Motor neuron (in vitro differentiated cells): ENCODE measurements at regions not wholly inside any gene's neighbourhood (a gene's known extent, or its start where the extent isn't known, plus 50 kb on each side); places are given as distances from the start of the nearest gene placed in this dataset.

Source experiments
- ATAC-seq, 8 experiments: fragments of 200-7000 bp; cut with Tn5 transposase; replicated peaks in 6 of 8; 2 replicates each; pipeline ENCODE4 v1.8.0; 2021; ENCODE audit warnings: mild to moderate bottlenecking in 8 of 8, moderate library complexity in 8 of 8
- H3K27ac ChIP-seq, 2 donors: fragments of 250-450 bp; sonication (Bioruptor Pico); 2 replicates each; pipeline ENCODE4 v1.9.0; 2021; ENCODE audit warnings: antibody characterized with exemption in 2 of 2, mild to moderate bottlenecking in 2 of 2, moderate library complexity in 1 of 2
- H3K4me1 ChIP-seq, 2 donors: fragments of 250-450 bp; sonication (Bioruptor Pico); replicated peaks in 1 of 2; 2 replicates each; pipeline ENCODE4 v1.6.1; 2021; ENCODE audit warnings: antibody characterized with exemption in 2 of 2, mild to moderate bottlenecking in 2 of 2, moderate library complexity in 1 of 2
- H3K4me3 ChIP-seq, 5 donors: fragments of 250-450 bp; sonication (Bioruptor Pico); 2 replicates each; pipeline ENCODE4 v1.9.0; 2021; ENCODE audit warnings: antibody characterized with exemption in 5 of 5, mild to moderate bottlenecking in 5 of 5, moderate library complexity in 4 of 5
- WGBS, 10 experiments: fragments of 450-650 bp; shearing (Covaris generic); methylation state at CpG; one replicate each; pipeline ENCODE4 v1.0.0; 2022; 5-methylcytosine and 5-hydroxymethylcytosine counted together
- in situ Hi-C, 9 experiments: fragments of 400-800 bp; cut with MboI; loops; one replicate each; pipeline ENCODE4 v1.15.0; 2021; ENCODE audit warnings: low sequenced_read_pairs in 9 of 9, low pct_unique_long_range_greater_than_20kb in 2 of 9; ENCODE audit not compliant: unreplicated experiment in 9 of 9

- no peak for ATAC-seq
- H3K27ac ChIP-seq = no peak overlapping the region
- in situ Hi-C loops = loop anchor here in 7 of 9 experiments (25.0 kb wide), 3 partner anchors 223 to 752 kb away; partner anchors contain the start of gene SFMBT2 (in 3 of the 7)
Measured at GRCh38 chr10:6660460-6660859, 80.4 kb upstream of the PRKCQ start.

DNA sequence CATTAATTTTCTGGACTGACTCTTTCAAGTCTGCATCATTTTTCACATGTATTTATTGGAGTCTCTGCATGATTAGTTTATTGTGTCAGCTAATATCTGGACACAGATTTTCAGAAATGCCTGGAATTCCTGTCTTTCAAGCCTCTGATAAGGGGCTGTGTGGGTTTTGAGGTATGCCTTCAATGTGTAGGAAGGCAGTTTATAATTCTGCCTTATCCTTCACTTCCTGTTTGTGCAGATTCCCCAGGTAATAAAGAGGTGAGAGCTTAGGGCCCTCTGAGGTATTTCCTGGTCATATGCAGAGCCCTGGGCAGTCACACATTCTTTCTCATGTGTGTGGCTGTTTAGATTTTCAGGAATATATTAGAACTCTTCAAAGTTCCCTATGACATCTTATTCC, 79.4 kb upstream of the PRKCQ start:
- no peak for ATAC-seq

More at GRCh38 chr10:6660460-6660859, 80.4 kb upstream of the PRKCQ start:
- WGBS, 10 experiments = 0 to 80% (median 60%) methylated on average over 1 to 2 of the region's 2 CpGs; no CpG with 5 or more reads in 5 of the 10 experiments
- Histone ChIP-seq H3K4me1 (no peaks in the 10 kb centered on the region), H3K4me3 (no peak overlapping the region)

GRCh38 chr10:6657669-6658068, 77.6 kb upstream of the PRKCQ start:
- Histone ChIP-seq H3K4me3 (no peak overlapping the region), H3K4me1 (no peaks in the 10 kb centered on the region), H3K27ac (no peak overlapping the region)
- ATAC-seq = no peak
- in situ Hi-C loops = loop anchor here in 7 of 9 experiments (25.0 kb wide), 3 partner anchors 220 to 755 kb away; partner anchors contain the start of gene SFMBT2 (in 3 of the 7)
- 17 to 100% (median 87%) methylated on average over 1 of the region's 1 CpG; no CpG with 5 or more reads in 2 of the 10 experiments for WGBS, 10 experiments

More for the DNA sequence above, 79.4 kb upstream of the PRKCQ start:
- H3K27ac ChIP-seq = no peak overlapping the region
- H3K4me1 ChIP-seq = no peaks in the 10 kb centered on the region
- no peak overlapping the region for H3K4me3 ChIP-seq
- in situ Hi-C loops = loop anchor here in 7 of 9 experiments (25.0 kb wide), 3 partner anchors 222 to 753 kb away; partner anchors contain the start of gene SFMBT2 (in 3 of the 7)

- no peak for ATAC-seq
- in situ Hi-C loops = loop anchor here in 7 of 9 experiments (25.0 kb wide), 3 partner anchors 220 to 755 kb away; partner anchors contain the start of gene SFMBT2 (in 3 of the 7)
- no peaks in the 10 kb centered on the region for H3K4me1 ChIP-seq
- H3K27ac ChIP-seq = no peak overlapping the region
- WGBS, 10 experiments = 0 to 100% (median 71%) methylated on average over 1 to 2 of the region's 2 CpGs; no CpG with 5 or more reads in 3 of the 10 experiments
- no peak overlapping the region for H3K4me3 ChIP-seq
Measured at GRCh38 chr10:6657196-6657595, 77.1 kb upstream of the PRKCQ start.

GRCh38 chr10:6654571-6654970, 74.5 kb upstream of the PRKCQ start:
- H3K27ac ChIP-seq = no peak overlapping the region
- 20 to 100% (median 63%) methylated on average over 1 to 2 of the region's 2 CpGs; no CpG with 5 or more reads in 6 of the 10 experiments for WGBS, 10 experiments
- H3K4me3 ChIP-seq = no peak overlapping the region
- H3K4me1 ChIP-seq = no peaks in the 10 kb centered on the region
- ATAC-seq = no peak
- in situ Hi-C loops = loop anchor here in 7 of 9 experiments (25.0 kb wide), 3 partner anchors 217 to 758 kb away; partner anchors contain the start of gene SFMBT2 (in 3 of the 7)

DNA sequence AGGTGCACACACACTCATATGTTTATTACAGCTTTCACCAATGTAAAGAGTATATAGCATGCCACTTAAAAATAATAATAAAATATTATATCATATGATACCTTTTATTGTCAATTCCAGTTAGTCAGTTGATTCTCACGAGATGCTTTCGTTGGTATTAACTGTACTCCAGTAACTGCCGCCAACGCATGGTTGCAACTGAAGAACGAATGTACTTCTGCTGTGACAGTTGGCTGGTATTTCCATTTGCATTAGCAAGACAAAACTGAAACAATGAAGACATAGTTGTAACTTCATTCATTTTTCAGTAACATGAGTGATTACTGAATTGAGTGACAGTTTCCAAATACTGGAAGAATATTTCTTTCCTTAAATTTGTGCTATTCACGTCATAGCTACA, 70.5 kb upstream of the PRKCQ start:
- in situ Hi-C loops = loop anchor here in 7 of 9 experiments (25.0 kb wide), 3 partner anchors 213 to 762 kb away; partner anchors contain the start of gene SFMBT2 (in 3 of the 7)
- no peak overlapping the region for H3K27ac ChIP-seq
- no peaks in the 10 kb centered on the region for H3K4me1 ChIP-seq
- ATAC-seq = no peak
- 53 to 100% (median 91%) methylated on average over 2 to 6 of the region's 6 CpGs for WGBS, 10 experiments
- H3K4me3 ChIP-seq = no peak overlapping the region

- Histone ChIP-seq H3K4me3 (no peak overlapping the region), H3K27ac (no peak overlapping the region), H3K4me1 (no peaks in the 10 kb centered on the region)
- 8 to 95% (median 80%) methylated on average over 1 to 6 of the region's 6 CpGs for WGBS, 10 experiments
- ATAC-seq = no peak
- in situ Hi-C loops = loop anchor here in 7 of 9 experiments (25.0 kb wide), 3 partner anchors 213 to 762 kb away; partner anchors contain the start of gene SFMBT2 (in 3 of the 7)
Measured at GRCh38 chr10:6649903-6650302, 69.8 kb upstream of the PRKCQ start.

DNA sequence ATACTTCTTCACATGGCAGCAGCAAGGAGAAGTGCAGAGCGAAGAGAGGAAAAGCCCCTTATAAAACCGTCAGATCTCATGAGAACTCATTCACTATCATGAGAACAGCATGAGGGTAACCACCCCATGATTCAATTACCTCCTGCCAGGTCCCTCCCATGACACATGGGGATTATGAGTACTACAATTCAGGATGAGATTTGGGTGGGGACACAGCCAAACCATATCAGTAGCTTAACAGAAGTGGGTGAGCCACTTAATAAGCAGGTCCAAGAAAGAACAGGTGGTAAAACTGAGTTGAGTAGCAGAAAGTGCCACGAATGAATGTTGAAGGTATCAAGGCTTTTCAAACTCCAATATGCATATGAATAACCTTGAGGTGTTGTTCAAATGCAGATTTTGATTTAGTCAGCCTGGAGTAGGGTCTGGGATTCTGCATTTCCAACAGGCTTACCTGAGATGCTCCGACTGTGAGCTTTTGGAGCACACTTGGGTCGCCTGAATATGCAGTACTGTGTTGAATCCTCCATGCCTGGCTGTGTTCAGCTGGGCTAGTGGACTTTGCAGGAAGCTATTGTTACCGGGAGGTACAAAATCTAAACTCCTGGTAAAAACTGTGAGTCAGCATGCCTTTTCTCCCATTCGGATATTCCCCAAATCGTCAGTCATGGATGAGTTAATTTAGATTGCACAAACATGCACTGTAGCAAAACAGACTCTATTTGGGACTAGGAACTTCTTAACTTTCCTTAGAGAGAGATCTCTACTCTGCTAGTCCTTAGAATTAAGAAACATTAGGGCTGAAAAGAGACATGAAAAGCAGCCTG, 69.0 kb upstream of the PRKCQ start:
- no peak for ATAC-seq
- in situ Hi-C loops = no loop called here
- no peaks in the 10 kb centered on the region for H3K4me1 ChIP-seq
- WGBS, 10 experiments = 5 to 100% (median 52%) methylated on average over 1 to 8 of the region's 8 CpGs
- no peak overlapping the region for H3K4me3 ChIP-seq
- H3K27ac ChIP-seq = no peak overlapping the region

- H3K4me3 ChIP-seq = no peak overlapping the region
- in situ Hi-C loops = no loop called here
- WGBS, 10 experiments = 20 to 100% (median 88%) methylated on average over 1 to 10 of the region's 13 CpGs; no CpG with 5 or more reads in 5 of the 10 experiments
- ATAC-seq = peak in 3 of 8 experiments; percentile 41 to 90 (median 44)
- no peaks in the 10 kb centered on the region for H3K4me1 ChIP-seq
- no peak overlapping the region for H3K27ac ChIP-seq
Measured at GRCh38 chr10:6647811-6648526, 67.9 kb upstream of the PRKCQ start.

GRCh38 chr10:6643962-6644361, 63.9 kb upstream of the PRKCQ start:
- 0 to 72% (median 33%) methylated on average over 2 to 3 of the region's 3 CpGs; no CpG with 5 or more reads in 1 of the 10 experiments for WGBS, 10 experiments
- Histone ChIP-seq H3K4me3 (no peak overlapping the region), H3K27ac (no peak overlapping the region), H3K4me1 (no peaks in the 10 kb centered on the region)
- ATAC-seq = no peak
- in situ Hi-C loops = no loop called here

- ATAC-seq = no peak
- in situ Hi-C loops = no loop called here
- WGBS, 10 experiments = 0 to 78% (median 34%) methylated on average over 1 to 5 of the region's 5 CpGs; no CpG with 5 or more reads in 4 of the 10 experiments
Measured at GRCh38 chr10:6642876-6643275, 62.8 kb upstream of the PRKCQ start.

GRCh38 chr10:6640433-6641040, 60.5 kb upstream of the PRKCQ start:
- in situ Hi-C loops = no loop called here
- Histone ChIP-seq H3K4me3 (no peak overlapping the region), H3K4me1 (no peaks in the 10 kb centered on the region), H3K27ac (no peak overlapping the region)
- no peak for ATAC-seq

More at GRCh38 chr10:6642876-6643275, 62.8 kb upstream of the PRKCQ start:
- H3K4me1 ChIP-seq = no peaks in the 10 kb centered on the region
- no peak overlapping the region for H3K27ac ChIP-seq
- H3K4me3 ChIP-seq = no peak overlapping the region
